ENCODE measurements at regions not wholly inside any gene's neighbourhood (a gene's known extent, or its start where the extent isn't known, plus 50 kb on each side); places are given as distances from the start of the nearest gene placed in this dataset.

- TF ChIP-seq EZH2phosphoT487 (IDR thresholded peaks at IDR 0.05; ENCODE audit: low read depth) (no peak), CTCF (IDR thresholded peaks at IDR 0.05; ENCODE audit: low read depth, low read length) (no peak)
Measured at GRCh38 chr7:25847336-25848070, 304.5 kb upstream of the NFE2L3 start.

Measured in OCI-LY3 (cell line).